ENCODE measurements at regions not wholly inside any gene's neighbourhood (a gene's known extent, or its start where the extent isn't known, plus 50 kb on each side); places are given as distances from the start of the nearest gene placed in this dataset.

DNA sequence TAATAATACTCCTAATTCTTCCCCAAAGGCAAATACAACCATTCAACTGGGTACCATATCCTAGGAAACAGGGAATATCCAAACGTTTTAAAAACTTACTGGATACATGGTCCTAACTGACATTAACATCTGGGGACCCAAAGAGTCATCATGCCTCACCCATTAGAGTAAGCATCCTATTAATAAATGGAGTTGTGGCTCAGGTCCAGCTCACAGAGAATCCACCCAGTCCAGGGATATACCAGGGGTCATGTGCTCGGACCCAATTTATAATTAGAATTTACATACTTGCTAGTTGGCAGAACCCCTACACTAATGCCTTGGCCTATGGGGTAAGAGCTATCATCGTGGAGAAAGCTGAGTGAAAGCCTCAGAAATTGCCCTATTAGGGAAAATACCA, 670.0 kb downstream of the XPNPEP1 start:
- TF ChIP-seq CTCF (IDR thresholded peaks at IDR 0.05): no peak
- TF ChIP-seq EZH2 (IDR thresholded peaks at IDR 0.05; ENCODE audit: borderline replicate concordance, insufficient read depth, low read depth, low read length, poor library complexity, severe bottlenecking): no peak

Data from B cell (primary cell).